ENCODE measurements at regions not wholly inside any gene's neighbourhood (a gene's known extent, or its start where the extent isn't known, plus 50 kb on each side); places are given as distances from the start of the nearest gene placed in this dataset.
"Not testable (repeated sequence)": the region's sequence is repeated elsewhere in the genome, so short reads cannot be mapped to it uniquely, and the experiment has no call there.

DNA sequence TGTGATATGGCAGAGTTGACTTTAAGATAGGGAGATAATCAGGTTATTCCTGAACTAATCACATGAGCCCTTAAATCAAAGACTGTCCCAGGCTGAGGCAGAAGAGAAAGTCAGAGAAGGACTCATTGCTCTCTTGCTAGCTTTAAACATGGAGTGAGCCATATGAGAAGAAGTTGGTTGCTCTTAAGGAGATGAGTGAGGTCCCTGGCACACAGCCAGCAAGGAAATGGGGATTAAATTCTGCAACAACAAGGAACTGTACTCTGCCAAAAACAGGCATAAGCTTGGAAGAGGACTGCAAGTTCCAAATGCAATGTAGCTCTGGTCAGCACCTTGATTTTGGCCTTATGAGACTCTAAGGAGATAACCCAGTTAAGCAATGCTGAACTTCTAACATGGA lies 457.0 kb downstream of the PLOD2 start:
- DNase-seq, result no peak

DNA sequence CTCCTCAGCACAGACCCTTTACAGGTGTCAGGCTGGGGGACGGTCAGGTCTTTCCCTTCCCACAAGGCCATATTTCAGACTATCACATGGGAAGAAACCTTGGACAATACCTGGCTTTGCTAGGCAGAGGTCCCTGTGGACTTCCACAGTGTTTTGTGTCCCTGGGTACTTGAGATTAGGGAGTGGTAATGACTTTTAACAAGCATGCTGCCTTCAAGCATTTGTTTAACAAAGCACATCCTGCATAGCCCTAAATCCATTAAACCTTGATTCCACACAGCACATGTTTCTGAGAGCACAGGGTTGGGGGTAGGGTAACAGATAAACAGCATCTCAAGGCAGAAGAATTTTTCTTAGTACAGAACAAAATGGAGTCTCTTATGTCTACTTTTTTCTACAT lies 451.2 kb downstream of the PLOD2 start:
- not testable (repeated sequence) for DNase-seq

DNA sequence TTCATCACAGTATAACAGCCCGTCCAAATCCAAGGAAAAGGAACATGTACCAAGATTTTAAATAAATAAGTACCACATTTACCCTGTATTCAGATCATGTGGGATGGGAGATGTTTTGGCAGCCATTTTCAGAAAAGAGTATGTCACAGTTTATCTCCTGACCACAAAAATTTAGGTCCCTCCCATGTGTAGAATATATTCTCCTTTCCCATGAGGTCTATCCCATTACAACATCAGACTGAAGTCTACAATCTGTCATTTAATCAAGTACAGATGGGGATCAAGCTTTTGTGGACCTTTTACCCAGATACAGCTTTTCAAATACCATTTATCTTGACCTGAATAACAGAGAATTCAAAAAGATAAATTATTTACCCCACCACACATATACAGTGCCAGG lies 444.5 kb downstream of the PLOD2 start:
- DNase-seq, result no peak

DNA sequence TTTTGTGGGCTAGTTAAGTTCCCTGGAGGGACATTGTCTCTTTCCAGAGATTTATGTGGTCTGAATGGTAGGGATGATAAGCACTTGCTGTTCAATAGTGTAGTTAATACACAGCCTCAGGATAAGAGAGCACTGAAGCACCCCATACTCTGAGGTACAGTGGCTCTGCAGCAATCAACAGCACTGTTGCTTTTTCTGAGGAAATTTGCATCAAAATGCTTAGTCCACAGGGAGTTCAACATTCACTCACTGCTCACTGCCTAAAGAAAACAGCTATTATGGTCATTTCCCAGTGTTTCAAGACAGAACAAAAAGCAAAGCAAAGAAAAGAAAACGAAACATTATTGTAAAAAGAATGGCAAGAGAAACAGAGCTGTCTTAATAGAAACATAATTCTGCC lies 441.9 kb downstream of the PLOD2 start:
- DNase-seq, result no peak

DNA sequence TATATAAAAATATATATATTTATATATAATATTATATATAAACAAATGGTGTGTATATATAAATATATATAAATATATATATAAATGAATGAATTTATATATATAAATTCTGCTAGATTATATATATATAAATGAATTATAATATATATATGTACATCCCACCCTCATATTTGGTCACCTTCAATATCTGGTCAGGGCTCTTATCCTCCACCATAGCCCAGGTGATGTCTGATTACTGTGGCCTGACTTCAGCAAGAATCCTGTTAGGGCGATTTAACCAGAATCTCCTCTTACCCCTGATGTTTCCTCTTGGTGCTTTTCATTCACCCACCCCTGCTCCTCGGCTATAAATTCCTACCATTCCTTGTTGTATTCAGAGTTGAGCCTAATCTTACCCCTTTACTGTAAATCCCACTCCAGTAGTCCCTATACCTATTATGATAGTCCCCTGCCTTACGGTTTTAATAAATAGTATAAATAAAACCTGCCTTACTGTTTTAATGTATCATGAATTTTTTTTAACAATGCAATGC lies 439.6 kb downstream of the PLOD2 start:
- no peak for DNase-seq

DNA sequence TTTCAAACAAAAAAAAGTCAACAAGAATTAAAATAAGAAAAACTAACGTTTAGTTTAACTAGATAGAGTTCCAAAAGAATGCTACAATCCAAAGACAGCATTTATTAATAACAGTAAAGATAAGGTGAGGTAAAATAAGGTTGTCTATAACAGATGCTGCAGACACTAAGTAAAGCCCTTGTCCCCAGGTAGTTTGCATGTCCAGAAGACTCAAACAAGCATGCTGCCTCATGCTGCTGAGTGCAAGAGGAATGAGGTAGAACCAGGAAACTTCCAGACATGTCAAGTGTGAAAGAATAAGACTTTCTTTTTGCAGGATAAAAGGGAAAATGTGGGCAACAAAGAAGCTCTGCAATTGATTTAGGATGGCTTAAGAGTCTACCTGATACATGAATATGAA lies 439.2 kb downstream of the PLOD2 start:
- no peak for DNase-seq

DNA sequence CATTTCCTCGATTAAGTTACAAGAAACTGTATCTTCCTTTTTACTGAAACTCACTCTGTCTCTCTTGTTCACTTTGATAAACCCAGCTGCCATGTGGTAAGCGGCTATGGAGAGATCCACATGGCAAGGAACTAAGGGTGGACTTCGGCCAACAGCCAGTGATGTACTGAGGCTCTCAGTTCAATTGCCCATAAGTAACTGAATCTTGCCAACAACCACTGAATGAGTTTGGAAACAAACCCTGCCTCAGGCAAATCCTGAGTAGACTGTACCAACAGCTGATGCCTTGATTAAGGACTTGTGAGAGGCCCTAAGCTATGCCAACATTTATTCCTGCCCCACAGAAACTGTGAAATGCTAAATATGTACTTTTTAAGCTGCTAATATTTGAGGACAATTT lies 433.5 kb downstream of the PLOD2 start:
- no peak for DNase-seq

DNA sequence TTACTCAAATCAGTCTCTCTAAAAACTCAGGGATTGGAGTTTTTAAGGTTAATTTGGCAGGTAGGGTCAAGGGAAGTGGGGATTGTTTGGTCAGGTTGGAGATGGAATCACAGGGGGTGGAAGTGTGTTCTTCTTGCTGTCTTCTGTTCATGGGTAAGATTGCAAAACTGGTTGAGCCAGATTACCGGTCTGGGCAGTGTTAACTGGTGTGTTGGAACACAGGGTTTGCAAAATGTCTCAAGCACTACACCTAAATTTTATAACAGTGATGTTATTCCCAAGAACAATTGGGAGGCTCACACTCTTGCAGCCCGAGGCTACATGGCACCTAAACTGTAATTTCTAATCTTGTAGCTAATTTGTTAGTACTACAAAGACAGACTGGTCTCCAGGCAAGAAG lies 425.4 kb downstream of the PLOD2 start:
- DNase-seq, result no peak

DNA sequence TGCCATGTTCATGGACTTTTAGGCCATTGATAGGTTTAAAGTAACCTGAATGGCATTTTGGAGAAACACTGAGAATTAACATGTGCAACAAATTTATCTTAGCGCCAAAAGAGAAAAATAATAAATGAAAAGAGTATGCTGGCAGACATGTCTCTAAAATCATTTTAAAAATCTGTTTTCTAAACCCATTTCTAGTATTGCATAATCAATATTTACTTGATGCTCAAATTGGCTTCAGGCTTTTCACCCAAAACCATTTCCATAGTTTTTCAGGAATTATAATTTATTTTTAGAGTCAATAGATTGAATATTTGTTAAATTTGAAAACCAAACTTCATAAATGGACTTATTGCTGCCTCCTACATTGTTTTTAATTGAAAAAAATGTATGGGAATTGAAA lies 423.0 kb downstream of the PLOD2 start:
- DNase-seq, result no peak

DNA sequence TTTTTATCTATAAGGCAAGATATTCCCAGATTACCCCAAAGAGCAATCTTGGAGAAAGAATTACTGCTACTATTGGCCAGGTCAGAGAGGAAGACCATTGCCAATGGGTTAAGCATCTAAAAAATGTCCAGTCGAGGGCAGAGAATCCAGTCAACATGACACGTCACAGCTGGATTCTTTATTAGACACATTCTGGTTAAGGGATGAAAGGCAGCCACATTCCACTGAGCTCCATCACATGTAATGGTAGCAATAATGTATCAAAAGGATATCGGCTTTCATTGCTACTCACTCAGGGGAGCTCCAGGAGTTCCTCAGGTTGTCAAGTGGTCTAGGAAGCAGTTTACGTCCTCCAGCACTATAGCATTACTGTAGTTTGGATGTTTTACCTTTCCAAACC lies 421.1 kb downstream of the PLOD2 start:
- DNase-seq, result no peak

DNA sequence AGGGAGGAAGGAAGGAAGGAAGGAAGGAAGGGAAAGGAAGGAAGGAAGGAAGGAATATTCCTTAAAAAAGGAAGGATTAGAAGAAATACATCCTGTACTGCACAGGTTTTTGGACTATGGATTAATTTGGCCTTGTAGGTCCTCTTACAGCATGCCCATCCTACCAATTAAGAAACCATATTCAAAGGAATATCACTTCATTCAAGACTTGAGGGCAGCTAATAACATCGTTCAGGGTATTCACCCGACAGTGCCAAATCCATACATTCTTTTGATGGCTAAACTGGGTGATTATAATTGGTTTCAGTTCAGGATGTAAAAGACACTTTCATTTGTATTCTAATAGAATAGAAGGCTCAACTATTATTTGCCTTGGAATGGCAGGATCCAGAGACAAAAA lies 410.3 kb downstream of the PLOD2 start:
- DNase-seq, result no peak

DNA sequence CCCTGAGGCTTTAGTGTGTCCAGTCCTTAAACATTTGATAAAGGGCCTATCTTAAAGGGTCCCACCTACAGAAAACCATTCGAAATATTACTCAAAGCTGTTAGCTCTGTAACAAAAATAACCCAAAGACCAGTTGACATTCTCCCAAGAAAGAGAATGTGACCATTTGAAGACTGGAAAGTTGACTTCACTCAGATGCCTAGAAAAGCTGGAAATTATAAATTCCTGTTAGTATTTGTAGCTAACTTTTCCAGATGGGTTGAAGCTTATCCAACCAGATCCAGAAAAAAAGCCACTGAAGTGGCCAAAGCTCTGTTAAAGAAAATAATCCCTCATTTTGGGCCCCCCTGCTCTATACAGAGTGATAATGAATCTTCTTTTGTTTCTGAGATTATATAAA lies 408.4 kb downstream of the PLOD2 start:
- DNase-seq, result no peak

DNA sequence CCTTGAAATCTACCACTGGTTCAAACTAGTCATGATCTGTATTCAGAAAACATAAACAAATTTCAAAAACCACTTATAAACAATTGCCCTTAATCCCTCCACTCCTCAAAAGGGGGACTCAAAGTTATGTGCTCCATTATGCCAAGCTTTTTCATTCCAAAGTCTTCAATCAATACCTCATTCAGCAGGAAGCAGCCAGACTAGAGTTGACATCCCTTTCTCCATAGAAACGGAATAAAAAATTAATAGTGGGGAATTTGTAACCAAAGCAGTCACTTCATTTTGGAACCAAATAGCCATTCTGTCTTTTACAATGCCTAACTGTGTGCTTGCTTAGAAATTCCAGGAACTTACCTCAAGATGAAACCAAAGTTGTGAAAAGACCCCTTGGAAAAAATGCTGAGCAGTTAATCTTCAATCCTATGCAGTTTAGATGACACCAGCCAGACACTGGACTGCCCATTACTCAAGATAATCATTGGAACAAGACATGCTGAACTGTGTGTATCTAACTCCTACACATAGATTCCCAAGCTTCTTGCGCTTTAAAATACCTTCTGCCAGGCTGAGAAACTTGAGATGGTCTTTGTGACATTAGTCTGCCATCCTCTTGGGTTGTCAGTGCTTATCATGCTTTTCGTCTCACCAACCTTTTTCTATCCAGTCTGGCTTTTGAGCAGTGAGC lies 406.2 kb downstream of the PLOD2 start:
- DNase-seq, result peak; percentile 60

DNA sequence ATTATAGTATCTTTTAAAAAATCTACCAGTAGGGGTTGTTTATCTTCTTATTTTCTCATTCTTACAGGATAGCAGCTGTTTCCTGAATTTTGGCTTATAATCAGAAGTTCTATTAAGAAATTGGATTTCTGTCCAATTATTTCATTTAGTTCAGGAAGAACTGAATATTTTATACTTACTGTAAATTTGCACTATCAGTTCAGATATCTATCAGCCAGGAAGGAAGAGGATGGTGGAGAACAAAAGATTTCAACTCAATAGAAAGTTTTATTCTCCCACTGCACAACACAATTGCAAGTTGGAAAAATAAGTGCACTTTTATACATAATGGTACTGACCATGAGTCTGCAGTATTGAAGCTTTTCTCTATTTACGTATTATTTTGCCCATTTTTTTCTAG lies 400.9 kb downstream of the PLOD2 start:
- DNase-seq, result no peak

DNA sequence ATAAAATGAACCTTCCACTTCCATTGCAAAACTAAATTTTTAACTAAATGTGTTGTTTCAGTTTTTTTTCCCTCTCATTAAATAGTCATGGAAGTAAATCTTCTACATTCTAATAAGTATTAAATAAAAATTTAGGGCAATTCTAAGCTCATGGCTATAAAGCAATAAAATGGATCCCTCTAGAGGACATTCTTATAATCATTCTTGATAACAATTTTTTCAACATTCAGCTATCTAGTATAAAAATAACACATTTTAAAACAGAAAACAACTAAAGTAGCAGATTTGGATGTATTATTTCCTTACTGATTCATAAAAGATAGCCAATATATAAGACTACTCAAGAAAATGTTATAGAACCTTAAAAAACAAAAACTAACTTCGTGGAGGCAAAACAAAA lies 393.1 kb downstream of the PLOD2 start:
- DNase-seq, result no peak

DNA sequence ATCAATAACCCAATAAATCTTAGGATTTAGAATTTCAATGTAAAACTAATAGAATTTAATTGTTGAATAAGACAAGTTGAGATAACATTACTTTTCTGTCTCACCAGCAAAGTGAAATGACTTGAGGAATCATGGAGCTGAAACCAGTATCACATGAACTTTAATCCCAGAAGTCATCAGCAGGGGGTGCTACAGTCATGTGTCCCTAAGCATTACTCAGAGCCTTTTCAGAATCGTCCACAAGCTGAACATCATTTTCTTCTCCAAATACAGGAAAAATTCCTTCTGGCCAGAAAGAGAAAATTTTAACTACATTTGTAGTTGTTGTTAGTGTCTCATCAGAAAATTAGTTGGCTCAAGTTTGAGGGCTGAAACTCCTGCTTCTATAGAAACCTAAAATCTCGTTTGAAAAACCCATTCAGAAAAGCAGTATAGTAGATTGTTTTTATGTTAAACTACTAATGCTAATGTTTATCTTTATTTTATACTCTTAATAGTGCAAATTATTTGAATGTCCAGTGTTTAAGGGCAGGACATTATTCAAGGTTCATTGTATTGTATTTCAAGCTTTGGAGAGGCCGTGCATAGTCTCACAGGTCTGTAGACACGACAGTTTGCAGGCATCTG lies 384.1 kb downstream of the PLOD2 start:
- DNase-seq, result peak; percentile 42

DNA sequence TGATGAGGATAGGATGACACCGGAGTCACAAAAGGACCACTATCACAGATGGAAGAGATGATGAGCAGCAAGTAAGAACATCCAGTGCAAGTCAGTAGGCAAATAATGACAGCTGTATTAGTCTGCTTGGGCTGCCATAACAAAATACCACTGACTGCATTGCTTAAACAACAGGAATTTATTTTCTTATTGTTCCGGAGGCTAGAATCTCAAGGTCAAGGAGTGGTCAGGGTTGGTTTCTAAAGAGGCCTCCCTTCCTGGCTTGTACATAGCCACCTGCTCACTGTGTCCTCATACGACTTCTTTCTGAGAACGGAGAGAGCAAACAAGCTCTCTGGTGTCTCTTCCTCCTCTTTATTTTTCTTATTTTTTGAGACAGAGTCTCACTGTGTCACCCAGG lies 380.7 kb downstream of the PLOD2 start:
- DNase-seq, result no peak

DNA sequence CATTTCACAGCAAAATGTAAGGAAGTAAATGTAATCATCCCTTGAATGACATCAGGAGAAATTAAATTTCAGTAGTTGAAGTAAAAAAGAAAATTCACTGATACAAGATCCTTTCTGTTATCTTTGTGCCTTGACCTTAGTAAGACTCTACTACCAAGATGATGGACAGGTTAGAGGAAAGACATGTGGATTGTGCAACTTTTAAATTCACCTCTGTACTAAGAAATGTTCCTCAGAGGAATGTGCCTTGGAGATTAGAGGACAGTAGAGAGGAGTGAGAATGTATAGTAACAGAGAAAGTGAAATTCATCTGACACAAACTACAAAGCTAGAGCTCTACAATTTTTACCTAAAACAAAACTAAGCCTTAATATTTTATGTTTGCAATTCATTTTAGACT lies 375.3 kb downstream of the PLOD2 start:
- no peak for DNase-seq

DNA sequence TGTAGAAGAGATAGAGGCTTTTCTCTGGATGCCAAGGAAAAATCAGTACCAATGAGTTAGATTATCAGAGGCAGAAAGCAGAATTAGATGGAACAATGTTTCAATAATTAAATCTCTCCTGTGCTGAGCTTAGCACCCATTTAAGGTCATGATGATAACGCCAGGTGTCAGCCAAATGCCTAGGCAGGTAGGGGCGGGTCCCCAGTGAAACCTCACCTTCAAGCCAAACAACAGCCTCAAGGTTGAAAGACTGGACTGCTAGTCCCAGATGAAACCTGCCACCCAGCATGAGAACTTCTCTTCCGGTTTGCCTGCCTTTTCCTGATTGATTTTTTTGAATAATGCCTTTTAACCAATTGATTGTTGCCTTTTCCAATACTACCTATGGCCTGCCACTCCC lies 363.0 kb downstream of the PLOD2 start:
- no peak for DNase-seq

DNA sequence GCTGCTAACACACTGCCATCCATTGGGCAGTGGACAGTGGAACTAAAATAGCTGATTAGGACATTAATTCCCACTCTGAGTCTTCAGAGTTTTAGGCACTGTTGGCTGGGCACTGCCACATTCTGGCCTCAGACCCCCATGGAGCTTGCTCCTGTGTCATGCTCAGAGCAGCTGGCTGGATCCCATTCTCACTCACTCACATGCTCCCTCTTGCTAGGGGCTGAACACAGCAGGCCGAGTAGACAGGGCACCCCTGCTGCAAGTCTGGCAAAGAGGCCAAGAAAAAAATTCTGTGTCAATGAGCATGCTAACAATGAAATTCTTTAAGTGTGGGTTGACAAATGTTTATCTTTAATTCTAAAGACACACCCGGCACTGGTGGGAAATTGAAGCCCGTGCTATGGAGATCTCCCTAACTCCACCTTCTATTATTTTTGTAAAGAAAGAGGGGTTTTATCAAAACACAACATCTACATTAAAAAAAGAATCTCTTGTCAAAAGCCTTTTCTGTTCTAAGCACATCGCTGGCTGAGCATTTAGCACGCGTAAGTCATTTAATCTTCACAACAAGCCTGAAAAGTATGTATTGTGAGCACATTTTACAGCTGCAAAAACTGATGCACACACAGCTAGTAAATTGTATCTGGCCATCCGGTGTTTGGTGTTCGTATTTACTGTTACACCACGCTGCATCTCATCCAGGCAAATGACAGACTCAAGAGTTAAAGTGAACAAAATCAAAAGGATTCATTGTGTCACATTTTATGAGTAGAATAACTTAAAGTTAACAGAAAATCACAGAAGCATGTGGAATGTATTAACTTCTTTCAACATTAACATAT lies 362.1 kb downstream of the PLOD2 start:
- peak; percentile 10 for DNase-seq

DNA sequence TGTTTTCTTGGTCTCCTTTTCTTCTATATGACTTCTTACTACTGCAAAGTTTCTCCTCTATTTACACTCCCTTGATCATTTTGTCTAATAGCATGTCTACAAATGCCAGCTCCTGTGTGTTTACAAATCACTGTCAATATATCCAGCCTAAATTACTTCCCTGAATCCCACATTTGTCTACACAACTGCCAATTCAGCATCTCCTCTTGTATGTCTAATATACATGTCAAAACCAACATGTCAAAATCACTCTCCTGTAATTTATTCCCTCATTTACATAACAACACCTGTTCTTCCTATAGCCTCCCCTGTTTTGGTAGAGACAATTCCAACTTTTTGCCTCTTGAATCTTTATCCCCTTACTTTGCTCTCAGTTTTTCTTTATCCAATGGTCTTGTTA lies 359.3 kb downstream of the PLOD2 start:
- DNase-seq, result no peak

DNA sequence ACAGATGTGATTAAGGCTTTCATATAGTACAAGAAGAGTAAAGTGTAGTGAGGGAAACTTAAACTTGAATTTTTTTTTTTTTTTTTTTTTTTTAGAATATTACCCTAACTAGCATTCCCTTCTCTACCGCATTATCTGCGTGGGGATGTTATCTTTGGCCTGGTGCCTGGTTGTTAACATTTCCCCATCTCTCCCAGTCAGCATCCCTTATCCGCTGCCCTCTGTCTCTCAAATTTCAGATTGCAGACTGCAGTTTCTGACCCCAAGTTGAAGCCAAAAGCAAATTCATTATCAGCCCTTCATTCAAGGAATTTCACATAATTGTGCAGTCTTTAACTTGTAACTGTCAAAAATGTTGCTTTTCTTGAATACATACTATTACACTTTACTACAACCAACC lies 353.0 kb downstream of the PLOD2 start:
- peak; percentile 46 for DNase-seq

DNA sequence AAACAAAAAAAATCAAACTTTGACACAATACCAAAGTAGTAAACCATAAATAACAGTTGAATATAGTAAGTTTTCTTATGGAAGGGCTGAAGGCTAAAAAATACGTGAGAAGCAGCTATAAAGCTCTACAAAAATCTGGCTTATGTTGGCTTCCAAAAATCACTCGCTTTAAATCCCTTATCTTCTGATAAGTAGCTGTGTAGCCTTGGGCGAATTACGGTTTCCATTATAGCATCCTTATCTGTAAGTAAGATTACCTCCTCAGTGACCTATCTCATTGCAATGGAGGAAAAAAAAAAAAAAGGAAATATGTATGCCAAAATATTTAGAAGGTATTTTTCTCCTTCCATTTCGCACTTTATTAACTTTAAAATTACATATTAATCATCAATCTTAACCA lies 348.6 kb downstream of the PLOD2 start:
- DNase-seq, result no peak
